ENCODE measurements at regions not wholly inside any gene's neighbourhood (a gene's known extent, or its start where the extent isn't known, plus 50 kb on each side); places are given as distances from the start of the nearest gene placed in this dataset.

- no peak overlapping the region for H2AFZ ChIP-seq
- H3K9me3 ChIP-seq (ENCODE audit: insufficient read depth, low read depth): no peaks in the 10 kb centered on the region
- no peak overlapping the region for H3K27ac ChIP-seq
- no peak overlapping the region for H3K4me3 ChIP-seq
- TF ChIP-seq CTCF (conservative IDR thresholded peaks at IDR 0.05) (no peak), EZH2 (IDR thresholded peaks at IDR 0.05; ENCODE audit: low read depth) (no peak)
- H3K36me3 ChIP-seq (ENCODE audit: low read depth): no peaks in the 10 kb centered on the region
- CTCF ChIA-PET: no interaction called here
- BruUV-seq (replicated peaks): no TSS peak
- intact Hi-C loops (cut with micrococcal nuclease; ENCODE audit: unreplicated experiment): no loop called here
- no peaks in the 10 kb centered on the region for H3K79me2 ChIP-seq (ENCODE audit: low read depth)
- no peaks in the 10 kb centered on the region for H3K4me1 ChIP-seq (replicated peaks; ENCODE audit: insufficient read depth)
- no peaks in the 10 kb centered on the region for H3K27me3 ChIP-seq (ENCODE audit: insufficient read depth, low read depth)
- no peaks in the 10 kb centered on the region for H3F3A ChIP-seq (ENCODE audit: insufficient read depth, low read depth)
- DNase-seq: no peak
- H4K20me1 ChIP-seq (ENCODE audit: insufficient read depth): no peaks in the 10 kb centered on the region
- no peak overlapping the region for H3K4me2 ChIP-seq
- H3K9me2 ChIP-seq (ENCODE audit: insufficient read depth): no peaks in the 10 kb centered on the region
- POLR2A ChIA-PET (ENCODE audit: unreplicated experiment): no interaction called here
These were observed 640.7 kb upstream of the CRIM1 start for GRCh38 chr2:35714883-35715282.

- intact Hi-C loops (cut with micrococcal nuclease; ENCODE audit: unreplicated experiment): no loop called here
- no peak for DNase-seq
- peaks cover 3% of the 10 kb centered on the region; the same call in 1 of the 2 replicates for H3K9me3 ChIP-seq (ENCODE audit: insufficient read depth, low read depth)
- no peaks in the 10 kb centered on the region for H4K20me1 ChIP-seq (ENCODE audit: insufficient read depth)
- ChIA-PET CTCF (no interaction called here), POLR2A (ENCODE audit: unreplicated experiment) (no interaction called here)
- no peaks in the 10 kb centered on the region for H3K9me2 ChIP-seq (ENCODE audit: insufficient read depth)
- no peak overlapping the region for H3K4me3 ChIP-seq
- BruUV-seq (replicated peaks): no TSS peak
- no peaks in the 10 kb centered on the region for H3F3A ChIP-seq (ENCODE audit: insufficient read depth, low read depth)
- H2AFZ ChIP-seq: no peak overlapping the region
- H3K27me3 ChIP-seq (ENCODE audit: insufficient read depth, low read depth): no peaks in the 10 kb centered on the region
- no peak overlapping the region for H3K4me2 ChIP-seq
- TF ChIP-seq EZH2 (IDR thresholded peaks at IDR 0.05; ENCODE audit: low read depth): no peak
- H3K36me3 ChIP-seq (ENCODE audit: low read depth): no peaks in the 10 kb centered on the region
- no peaks in the 10 kb centered on the region for H3K4me1 ChIP-seq (replicated peaks; ENCODE audit: insufficient read depth)
- no peaks in the 10 kb centered on the region for H3K79me2 ChIP-seq (ENCODE audit: low read depth)
- no peak overlapping the region for H3K27ac ChIP-seq
These were observed 647.1 kb upstream of the CRIM1 start for GRCh38 chr2:35708411-35708923.

- H3K9me2 ChIP-seq (ENCODE audit: insufficient read depth): no peaks in the 10 kb centered on the region
- ChIA-PET CTCF (no interaction called here), POLR2A (ENCODE audit: unreplicated experiment) (no interaction called here)
- no peaks in the 10 kb centered on the region for H3K79me2 ChIP-seq (ENCODE audit: low read depth)
- H2AFZ ChIP-seq: no peak overlapping the region
- no peak overlapping the region for H3K4me2 ChIP-seq
- TF ChIP-seq EZH2 (IDR thresholded peaks at IDR 0.05; ENCODE audit: low read depth) (no peak), CTCF (conservative IDR thresholded peaks at IDR 0.05) (no peak)
- H3K36me3 ChIP-seq (ENCODE audit: low read depth): no peaks in the 10 kb centered on the region
- H3K4me1 ChIP-seq (replicated peaks; ENCODE audit: insufficient read depth): no peaks in the 10 kb centered on the region
- DNase-seq: no peak
- no peak overlapping the region for H3K27ac ChIP-seq
- no peaks in the 10 kb centered on the region for H3K27me3 ChIP-seq (ENCODE audit: insufficient read depth, low read depth)
- H3K9me3 ChIP-seq (ENCODE audit: insufficient read depth, low read depth): no peaks in the 10 kb centered on the region
- no TSS peak for BruUV-seq (replicated peaks)
- H3F3A ChIP-seq (ENCODE audit: insufficient read depth, low read depth): no peaks in the 10 kb centered on the region
- no peak overlapping the region for H3K4me3 ChIP-seq
- intact Hi-C loops (cut with micrococcal nuclease; ENCODE audit: unreplicated experiment): no loop called here
- no peaks in the 10 kb centered on the region for H4K20me1 ChIP-seq (ENCODE audit: insufficient read depth)
These were observed 667.3 kb upstream of the CRIM1 start for GRCh38 chr2:35688309-35688708.

- TF ChIP-seq CTCF (conservative IDR thresholded peaks at IDR 0.05): no peak
- TF ChIP-seq EZH2 (IDR thresholded peaks at IDR 0.05; ENCODE audit: low read depth): no peak
- H3K4me1 ChIP-seq (replicated peaks; ENCODE audit: insufficient read depth): no peaks in the 10 kb centered on the region
- H3K27ac ChIP-seq: no peak overlapping the region
- no peaks in the 10 kb centered on the region; the same call in none of the 2 replicates for H3K9me2 ChIP-seq (ENCODE audit: insufficient read depth)
- CTCF ChIA-PET: no interaction called here
- no peaks in the 10 kb centered on the region for H3K9me3 ChIP-seq (ENCODE audit: insufficient read depth, low read depth)
- H3F3A ChIP-seq (ENCODE audit: insufficient read depth, low read depth): no peaks in the 10 kb centered on the region
- H3K4me2 ChIP-seq: no peak overlapping the region
- no TSS peak for BruUV-seq (replicated peaks)
- H4K20me1 ChIP-seq (ENCODE audit: insufficient read depth): no peaks in the 10 kb centered on the region
- no peak for DNase-seq
- H3K4me3 ChIP-seq: no peak overlapping the region
- POLR2A ChIA-PET (ENCODE audit: unreplicated experiment): no interaction called here
- no peak overlapping the region; the same call in 1 of the 2 replicates for H2AFZ ChIP-seq
- H3K79me2 ChIP-seq (ENCODE audit: low read depth): no peaks in the 10 kb centered on the region
- intact Hi-C loops (cut with micrococcal nuclease; ENCODE audit: unreplicated experiment): no loop called here
- H3K36me3 ChIP-seq (ENCODE audit: low read depth): no peaks in the 10 kb centered on the region
- no peaks in the 10 kb centered on the region for H3K27me3 ChIP-seq (ENCODE audit: insufficient read depth, low read depth)
These were observed 703.8 kb upstream of the CRIM1 start for GRCh38 chr2:35651688-35652323.

Data from PC-9 (cell line).